Fibroblast of skin of left biceps (primary cell): ENCODE measurements at regions not wholly inside any gene's neighbourhood (a gene's known extent, or its start where the extent isn't known, plus 50 kb on each side); places are given as distances from the start of the nearest gene placed in this dataset.
A peak's percentile ranks its signal among the peaks of the same experiment; 100 is the strongest.
"Not testable (repeated sequence)": the region's sequence is repeated elsewhere in the genome, so short reads cannot be mapped to it uniquely, and the experiment has no call there.

ENCODE experiments used
- DNase-seq, 2 experiments: peaks; one replicate each; pipeline ENCODE4 v3.0.0-alpha.2; 2013; ENCODE audit warnings: low read depth in 2 of 2

DNA sequence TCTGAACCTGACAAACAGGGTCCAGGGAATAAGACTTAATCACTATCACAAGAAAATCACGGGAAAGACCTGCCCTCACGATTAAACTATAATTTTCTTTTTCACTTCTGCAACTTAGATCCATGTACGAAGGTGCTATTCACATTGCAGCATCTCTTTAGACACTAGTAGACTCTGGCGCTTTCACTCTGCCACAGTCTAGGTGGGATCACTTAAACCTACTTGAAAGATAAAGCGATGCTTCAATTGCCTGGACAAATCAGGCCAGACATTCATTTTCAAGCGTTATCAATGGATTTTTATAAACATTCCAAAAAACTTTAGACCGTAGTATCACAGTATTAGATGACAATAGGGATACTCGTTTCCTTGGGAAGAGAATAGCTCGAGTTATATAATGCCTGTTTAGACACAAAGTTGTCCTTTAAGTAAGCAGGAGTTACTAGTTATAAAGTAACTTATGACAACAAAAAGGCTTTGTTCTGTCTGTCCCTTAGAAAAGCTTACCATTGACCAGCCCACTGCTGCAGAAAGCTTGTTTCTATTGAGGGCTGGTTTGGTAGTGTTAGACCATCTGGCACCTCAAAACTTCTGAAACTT lies 367.3 kb downstream of the UTRN start:
- no peak for DNase-seq

DNA sequence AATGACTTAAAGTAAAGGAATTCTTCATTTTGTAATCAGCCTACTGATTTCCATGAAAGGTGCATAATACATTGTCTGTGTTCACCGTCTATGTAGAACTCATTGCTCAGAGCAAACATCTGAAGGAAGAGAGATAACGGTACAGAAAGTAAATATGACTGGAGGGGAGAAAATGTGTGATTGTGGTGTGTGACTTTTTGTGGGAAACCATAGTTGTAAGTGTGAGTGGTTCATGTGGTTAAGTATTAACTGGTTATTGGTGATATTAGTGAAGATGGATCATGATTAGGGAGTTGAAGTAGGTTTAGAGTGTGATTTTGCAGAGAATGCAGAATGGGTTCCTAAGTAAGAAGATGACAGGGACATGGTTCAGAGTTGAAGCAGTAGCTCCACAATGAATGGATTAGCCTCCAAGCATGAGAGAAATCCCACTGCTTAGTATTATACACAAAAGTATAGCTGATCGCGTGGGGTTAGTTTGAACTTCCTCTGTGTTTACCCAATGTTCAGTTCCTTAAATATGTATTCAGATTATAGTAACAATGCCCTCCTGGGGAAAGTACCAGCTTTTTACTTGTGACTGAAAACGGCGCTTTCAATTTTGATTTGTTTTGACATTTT lies 368.9 kb downstream of the UTRN start:
- no peak for DNase-seq

DNA sequence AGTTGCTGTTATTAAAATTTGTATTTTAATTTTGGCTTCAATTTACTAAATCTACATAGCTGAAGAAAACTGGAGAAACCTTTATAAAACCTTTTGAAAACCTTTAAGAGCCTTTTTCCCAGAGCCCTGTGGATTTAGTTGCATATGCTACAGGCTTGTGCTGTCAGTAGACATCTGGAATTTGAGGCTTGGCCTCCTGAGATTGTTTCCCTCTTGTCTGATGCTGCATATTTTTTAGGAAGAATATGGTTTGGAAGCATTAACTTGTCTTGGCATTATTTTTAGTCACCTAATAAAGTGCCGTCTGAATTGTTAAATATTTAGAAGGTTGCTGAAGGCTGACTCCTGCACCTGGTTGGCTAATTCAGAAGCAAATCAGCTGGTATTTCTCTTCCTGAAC lies 369.4 kb downstream of the UTRN start:
- no peak for DNase-seq

- no peak for DNase-seq
Measured at GRCh38 chr6:144655376-144655775, 370.2 kb downstream of the UTRN start.

GRCh38 chr6:144657691-144658090 lies 372.6 kb downstream of the UTRN start:
- DNase-seq, result no peak

GRCh38 chr6:144659202-144660182 lies 374.4 kb downstream of the UTRN start:
- DNase-seq, result no peak

- no peak for DNase-seq
Measured at GRCh38 chr6:144660561-144661115, 375.5 kb downstream of the UTRN start.

DNA sequence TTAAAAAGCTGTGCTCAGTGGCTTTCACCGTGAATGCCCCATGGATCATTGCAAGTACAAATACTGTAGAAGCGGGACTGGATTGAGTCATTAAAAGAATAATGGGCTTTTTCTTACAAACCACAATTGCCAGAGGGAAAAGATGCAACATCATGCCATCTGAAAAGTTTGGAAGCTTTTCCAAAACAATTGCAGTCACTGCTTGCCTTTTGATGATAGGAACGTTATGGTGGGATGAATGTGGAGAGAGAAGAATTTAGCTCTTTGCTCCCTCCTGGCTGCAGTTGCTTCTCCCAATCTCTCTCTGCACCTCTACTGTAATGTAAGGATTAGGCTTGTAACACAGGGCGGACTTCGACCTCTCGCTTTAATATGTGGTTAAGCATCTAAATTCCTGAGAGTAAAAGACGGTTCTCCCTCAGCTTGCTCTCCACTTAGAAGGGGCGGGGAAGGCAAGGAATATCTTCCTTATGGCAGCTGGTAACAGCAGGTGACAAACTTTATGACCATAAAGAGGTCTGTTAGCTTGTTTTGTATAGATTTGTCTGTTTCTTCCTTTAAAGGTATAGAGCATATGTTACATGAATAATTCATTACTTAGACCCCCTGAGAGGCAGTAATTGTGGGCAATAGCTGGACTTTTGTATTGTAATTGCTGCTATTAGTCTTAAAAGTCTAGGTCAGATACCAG lies 376.1 kb downstream of the UTRN start:
- DNase-seq, result no peak

- DNase-seq, result no peak
Measured at GRCh38 chr6:144662812-144663365, 377.8 kb downstream of the UTRN start.

DNA sequence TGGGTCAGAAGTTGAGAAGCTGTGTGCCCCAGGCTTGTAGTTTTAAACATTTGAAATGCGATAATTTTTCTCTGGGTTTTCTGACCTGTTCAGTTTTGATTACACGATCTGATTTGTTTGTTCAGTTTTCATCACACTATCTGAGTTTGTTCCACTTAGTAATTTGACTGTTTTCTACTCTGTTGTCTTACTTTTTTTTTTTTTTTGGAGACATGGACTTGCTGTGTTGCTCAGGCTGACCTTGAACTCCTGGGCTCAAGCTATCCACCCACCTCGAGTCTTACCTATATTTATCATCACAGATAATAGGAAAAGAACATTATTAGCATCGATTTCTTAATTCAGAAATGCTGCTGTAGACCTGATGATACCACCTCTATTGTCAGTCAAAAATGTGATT lies 379.1 kb downstream of the UTRN start:
- no peak for DNase-seq

- no peak for DNase-seq
Measured at GRCh38 chr6:144664947-144665346, 379.8 kb downstream of the UTRN start.

GRCh38 chr6:144665932-144666450 lies 380.9 kb downstream of the UTRN start:
- DNase-seq, result no peak

GRCh38 chr6:144666781-144667180 lies 381.6 kb downstream of the UTRN start:
- no peak for DNase-seq

GRCh38 chr6:144667532-144668503 lies 382.7 kb downstream of the UTRN start:
- no peak for DNase-seq

- not testable (repeated sequence) for DNase-seq
Measured at GRCh38 chr6:144670259-144670658, 385.1 kb downstream of the UTRN start.

DNA sequence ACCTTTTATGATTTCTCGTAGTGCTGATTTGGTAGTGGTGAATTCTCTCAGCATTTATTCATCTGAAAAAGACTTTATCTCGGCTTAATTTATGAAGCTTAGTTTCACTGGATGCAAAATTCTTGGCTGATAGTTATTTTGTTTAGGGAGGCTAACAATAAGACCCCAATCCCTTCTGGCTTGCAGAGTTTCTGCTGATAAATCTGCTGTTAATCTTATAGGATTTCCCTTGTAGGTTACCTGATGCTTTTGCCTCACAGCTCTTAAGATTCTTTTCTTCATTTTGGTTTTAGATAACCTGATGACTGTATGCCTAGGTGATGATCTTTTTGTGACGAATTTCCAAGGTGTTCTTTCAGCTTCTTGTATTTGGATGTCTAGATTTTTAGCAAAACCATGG lies 388.7 kb downstream of the UTRN start:
- DNase-seq, result no peak

DNA sequence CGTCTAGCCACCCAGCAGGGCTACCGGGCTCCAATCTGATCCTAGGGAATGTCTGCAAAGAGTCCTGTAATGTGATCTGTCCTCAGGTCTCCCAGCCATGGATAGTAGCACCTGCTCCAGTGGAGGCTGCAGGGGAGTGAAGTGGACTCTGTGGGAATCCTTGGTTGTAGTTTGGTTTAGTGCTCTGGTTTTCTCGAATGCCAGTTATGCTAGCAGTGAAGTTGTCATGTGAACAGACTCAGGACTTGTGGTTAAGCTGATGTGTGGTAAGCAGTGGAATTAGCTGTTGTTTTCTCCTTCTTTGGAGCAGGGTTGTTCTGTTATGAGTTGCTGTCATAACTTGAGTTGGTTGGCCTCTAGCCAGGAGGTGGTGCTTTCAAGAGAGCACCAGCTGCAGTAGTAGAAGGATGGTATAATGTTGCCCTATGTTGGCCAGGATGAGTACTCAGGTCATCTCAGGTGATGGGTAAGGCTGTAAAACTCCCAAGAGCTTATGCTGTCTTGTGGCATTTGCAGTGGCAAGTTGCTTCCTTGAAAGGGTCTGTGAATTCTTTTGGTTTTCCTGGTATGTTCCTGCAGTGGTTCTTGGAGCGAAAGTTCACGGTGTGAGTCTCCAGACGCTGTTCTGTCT lies 390.2 kb downstream of the UTRN start:
- DNase-seq, result peak in 1 of 2 experiments; percentile 24

GRCh38 chr6:144676310-144676709 lies 391.2 kb downstream of the UTRN start:
- DNase-seq, result not testable (repeated sequence)

DNA sequence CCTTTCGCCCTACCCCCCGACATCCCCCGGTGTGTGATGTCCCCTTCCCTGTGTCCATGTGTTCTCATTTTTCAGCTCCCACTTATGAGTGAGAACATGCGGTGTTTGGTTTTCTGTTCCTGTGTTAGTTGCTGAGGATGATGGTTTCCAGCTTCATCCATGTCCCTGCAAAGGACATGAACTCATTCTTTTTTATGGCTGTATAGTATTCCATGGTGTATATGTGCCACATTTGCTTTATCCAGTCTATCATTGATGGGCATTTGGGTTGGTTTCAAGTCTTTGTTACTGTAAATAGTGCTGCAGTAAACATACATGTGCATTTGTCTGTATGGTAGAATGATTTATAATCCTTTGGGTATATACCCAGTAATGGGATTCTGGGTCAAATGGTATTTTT lies 392.1 kb downstream of the UTRN start:
- DNase-seq, result not testable (repeated sequence)
